ENCODE measurements at regions not wholly inside any gene's neighbourhood (a gene's known extent, or its start where the extent isn't known, plus 50 kb on each side); places are given as distances from the start of the nearest gene placed in this dataset.

DNA sequence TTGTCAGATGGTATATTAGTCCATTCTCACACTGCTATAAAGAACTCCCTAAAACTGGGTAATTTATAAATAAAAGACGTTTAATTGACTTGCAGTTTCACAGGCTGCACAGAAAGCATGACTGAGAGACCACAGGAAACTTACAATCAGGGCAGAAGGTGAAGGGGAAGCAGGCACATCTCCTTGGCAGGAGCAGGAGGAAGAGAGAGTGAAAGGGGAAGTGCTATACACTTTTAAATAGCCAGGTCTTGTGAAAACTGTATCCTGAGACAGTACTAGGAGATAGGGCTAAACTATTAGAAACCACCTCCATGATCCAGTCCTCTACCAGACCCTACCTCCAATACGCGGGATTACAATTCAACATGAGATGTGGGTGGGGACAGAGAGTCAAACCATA is 193.9 kb upstream of the KCNG1 start:
- no peak for DNase-seq

DNA sequence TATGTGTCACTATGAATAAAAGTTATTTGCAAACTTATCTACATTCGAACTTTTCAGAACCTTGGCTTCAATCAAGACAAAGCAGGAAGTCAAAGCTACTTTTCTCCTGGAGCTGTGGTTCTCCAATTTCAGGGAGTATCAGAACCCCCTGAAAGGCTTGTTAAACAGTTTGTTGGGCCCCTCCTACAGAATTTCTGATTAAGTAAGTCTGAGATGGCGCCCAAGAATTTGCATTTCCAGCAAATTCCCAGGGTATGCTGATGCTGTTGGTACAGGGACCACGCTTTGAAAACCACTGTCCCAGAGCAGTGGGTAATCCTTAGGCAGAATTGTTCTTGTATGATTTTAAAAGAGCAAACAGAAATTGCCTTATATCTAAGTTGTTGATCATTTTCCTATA is 189.9 kb upstream of the KCNG1 start:
- DNase-seq, result no peak

DNA sequence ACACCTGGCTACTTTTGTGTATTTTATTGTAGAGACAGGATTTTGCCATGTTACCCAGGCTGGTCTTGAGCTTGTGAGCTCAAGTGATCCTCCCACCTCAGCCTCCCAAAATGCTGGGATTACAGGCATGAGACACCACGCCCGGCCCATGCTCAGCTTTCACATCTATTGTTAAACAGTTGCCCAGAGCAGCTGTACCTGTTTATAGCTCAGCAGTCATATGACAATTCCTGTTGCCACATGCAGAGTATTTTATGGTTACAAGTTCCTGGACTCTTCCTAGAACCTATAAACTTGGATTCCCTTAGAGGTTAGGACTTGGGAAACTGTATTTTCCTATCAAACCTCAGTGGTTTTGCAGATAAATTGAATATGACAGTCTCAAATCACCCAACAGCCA is 188.3 kb upstream of the KCNG1 start:
- no peak for DNase-seq

DNA sequence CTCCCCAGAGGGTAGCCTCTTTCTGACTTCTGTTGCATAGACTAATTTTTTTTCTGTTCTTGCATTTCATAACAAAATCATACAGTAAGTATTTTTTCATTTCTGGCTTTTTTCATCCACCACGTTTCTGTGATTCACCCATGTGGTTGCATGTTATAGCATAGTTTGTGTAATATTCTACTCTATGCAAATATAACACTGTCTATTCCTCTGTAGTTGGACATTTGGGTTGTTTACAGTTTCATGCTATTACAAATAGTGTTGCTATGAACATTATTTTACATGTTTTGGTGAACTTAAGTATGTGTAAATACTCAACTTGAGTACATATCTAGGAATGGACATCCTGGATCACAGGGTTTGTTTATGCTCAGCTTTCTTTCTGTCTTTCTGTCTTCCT is 187.2 kb upstream of the KCNG1 start:
- DNase-seq, result no peak

DNA sequence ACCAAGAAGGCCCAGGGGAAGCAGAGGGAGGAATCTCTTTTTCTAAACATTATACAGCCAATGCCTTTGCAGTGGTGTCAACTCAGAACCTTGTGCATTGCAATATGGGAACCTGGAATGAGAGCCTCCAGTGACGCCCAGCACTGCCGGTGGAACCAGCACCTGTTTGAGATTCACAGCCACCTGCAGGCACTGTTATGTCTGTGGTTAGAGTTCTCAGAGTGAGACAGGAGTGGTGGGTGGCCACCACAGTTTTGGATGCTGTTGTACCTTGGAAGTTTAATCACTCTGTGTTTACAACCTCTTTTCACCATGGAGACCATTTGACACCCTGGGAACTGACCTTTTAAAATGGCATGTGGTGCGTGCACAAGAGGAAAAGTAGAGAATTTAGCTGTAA is 185.3 kb upstream of the KCNG1 start:
- no peak for DNase-seq

DNA sequence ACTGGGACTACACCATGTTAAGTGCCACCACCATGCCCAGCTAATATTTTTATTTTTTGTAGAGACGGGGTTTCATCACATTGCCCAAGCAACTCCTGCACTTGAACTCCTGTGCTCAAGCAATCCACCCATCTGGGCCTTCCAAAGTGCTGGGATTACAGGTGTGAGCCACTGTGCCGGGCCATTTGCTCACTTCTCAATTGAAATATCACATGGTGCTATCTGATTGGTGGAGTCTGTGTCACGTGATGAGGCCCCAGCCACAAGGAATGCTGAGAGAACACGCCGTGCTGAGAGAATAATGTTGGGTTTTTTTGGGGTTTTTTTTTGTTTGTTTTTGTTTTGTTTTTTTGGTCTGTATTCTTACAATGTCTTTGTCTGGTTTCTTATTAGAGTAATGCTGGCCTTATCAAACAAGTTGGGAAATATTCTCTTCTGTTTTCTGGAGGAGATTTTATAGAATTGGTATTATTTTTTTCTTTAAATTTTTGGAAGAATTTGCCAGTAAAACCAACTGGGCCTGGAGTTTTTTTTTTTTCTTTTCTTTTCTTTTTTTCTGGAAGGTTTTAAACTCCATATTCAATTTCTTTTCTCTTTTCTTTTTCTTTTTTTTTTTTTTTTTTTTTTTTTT is 183.2 kb upstream of the KCNG1 start:
- no peak for DNase-seq

DNA sequence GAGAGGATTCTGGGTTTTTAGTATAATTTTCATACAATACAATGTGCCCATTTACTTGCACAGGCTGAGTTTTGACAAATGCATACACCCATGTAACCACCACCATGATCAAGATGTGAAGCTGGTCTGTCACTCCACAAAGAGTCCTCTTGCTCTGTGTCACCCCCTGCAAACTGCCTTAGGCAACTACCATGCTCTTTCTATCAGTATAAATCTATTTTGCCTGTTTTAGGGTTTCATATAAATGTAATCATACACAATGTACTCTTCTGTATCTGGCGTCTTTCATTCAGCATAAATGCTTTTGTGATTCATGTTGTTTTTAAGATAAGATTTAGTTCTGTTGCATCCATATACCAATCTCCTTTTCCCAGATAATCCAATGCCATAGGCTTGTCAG is 181.9 kb upstream of the KCNG1 start:
- DNase-seq, result no peak

DNA sequence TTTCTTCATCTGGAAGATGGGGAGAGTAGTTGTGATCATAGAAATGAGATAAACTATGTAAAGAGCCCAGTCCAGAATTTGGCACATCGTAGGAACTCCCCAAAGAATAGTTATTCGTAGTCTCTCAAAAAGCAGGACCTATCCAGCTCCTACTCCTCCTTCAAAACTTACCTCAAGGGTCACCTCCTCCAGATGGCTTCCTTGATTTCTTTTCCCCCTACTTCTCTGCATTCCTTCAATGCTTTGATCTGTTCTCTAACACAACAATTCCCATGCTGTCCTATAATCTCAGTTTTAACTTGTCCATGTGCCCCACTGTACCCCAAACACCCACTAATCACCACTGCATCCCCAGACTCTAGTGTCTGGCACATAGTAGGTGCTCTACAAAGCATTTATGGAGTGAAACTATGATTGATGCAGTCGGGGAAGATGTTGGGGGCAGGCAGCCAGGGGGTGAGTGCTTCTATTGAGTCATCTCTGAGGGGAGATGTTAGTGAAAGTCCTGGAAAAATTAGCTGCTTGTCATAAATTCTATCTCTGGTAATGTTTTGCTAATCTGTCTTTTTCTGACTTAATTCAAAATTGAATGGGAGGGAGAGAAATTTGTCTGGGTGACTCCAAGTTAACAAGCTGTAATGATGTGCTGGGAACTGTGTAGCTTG is 181.3 kb upstream of the KCNG1 start:
- DNase-seq, result no peak

DNA sequence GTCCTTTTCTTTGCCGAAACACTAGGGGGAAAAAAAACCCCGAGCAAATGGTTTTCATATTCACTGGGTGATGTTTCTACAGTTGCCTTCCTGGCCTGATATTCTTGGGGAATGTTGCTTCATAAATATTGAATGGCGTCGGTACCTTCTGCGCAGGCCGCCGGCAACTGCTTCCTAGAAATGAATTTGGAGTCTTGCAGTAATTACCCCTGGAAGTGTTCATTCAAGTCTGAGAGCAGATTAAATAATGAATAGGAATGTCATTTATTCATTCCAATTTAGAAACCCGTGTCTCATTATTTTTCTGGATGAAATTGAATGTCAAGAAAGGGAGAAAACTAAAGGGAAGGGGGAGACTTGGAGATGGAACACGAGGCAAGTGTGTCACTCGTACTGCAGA is 179.4 kb upstream of the KCNG1 start:
- no peak for DNase-seq

DNA sequence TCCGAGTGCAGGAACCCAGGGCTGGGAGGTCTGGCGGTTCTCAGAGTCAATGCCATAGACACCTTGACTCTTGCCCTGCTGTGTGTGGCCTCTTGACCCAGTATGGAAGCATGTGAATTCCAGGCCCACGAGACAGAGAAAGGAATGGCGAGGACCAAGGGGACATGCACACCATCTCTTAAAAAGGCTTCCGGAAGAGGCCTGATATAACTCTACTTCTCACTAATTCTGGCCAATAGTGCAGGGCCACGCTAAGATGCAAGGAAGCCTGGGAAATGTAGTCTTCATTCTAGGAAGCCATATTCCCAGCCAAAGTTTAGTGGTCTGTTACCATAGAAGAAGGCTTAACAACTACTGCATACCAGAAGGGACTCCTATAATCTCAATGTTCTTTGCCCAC is 177.0 kb upstream of the KCNG1 start:
- DNase-seq, result no peak

DNA sequence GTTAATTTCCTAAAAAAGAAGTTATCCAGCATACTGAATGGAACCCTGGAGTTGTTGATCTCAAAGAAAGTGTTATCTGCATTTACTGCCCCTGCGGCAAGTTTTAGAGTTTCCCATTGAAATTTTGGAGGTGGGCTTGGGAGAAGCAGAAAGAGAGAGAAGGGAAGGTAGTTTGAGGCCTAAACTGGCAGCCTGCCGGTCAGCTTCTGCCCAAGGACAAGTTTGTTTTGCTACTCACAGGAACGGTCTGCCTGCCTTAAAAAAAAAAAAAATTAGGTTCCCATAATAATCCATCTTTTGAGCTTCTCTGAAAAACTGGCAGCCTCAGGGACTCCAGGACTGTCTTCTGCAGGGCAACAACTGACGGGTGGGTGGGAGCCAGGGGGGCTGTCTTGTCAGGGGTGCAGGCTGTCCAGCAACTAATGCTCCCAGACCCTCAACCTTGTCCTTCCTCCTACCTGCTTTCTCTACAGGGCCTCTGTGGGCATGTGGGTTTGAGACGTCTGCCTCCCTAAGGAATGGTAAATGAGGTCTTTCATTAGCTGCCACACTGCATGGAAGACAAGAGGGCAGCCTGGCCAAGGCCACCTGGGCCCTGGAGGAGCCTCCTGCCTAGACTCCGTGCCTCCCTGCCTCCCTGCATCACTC is 176.1 kb upstream of the KCNG1 start:
- DNase-seq, result no peak

DNA sequence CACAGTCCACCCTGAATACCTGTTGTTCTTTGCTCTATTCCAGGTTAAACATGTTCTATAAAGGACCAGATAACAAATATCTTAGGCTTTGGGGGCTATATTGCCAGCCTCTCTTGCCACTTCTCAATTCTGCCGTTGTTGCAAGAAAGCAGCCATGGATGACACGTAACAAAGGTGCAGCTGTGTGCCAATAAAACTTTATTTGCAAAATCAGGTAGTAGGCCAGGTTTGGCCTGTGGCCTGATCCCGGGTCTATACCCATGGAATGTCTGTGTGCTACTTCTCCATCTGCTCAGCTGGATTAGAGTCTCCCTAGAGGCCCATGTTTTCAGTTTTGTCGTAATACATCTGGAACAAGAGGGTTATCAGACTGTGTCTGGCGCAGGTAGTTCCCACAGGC is 175.3 kb upstream of the KCNG1 start:
- DNase-seq, result no peak

DNA sequence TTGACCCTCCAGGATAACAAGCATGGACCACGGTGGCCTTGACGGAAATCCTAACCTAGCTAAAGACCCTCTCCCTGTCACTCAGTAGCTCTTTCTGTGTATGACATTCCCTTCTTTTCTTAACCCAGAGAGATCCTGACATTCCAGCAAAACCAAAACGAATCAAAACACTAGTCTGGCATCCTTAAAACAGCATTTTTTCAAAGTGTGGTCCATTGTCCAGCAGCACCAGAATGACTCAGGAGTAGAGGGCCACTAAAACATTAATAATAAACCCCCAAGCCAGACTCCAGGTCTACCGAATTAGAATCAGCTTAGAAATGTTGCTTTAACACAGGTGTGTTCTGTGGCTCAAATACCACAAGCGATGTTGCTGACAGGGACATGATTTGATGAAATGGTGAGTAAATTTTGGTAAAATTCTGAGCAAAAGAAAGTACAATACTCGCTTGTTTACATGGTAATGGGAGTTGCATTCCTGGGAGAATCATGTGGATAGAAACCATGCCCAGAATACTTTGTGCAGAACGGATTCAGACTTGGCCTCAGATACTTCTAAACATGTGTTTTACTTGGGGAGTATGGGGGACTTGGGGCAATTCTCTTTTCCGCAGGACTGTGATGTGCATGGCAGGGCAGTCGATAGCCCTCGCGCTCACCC is 174.2 kb upstream of the KCNG1 start:
- no peak for DNase-seq

DNA sequence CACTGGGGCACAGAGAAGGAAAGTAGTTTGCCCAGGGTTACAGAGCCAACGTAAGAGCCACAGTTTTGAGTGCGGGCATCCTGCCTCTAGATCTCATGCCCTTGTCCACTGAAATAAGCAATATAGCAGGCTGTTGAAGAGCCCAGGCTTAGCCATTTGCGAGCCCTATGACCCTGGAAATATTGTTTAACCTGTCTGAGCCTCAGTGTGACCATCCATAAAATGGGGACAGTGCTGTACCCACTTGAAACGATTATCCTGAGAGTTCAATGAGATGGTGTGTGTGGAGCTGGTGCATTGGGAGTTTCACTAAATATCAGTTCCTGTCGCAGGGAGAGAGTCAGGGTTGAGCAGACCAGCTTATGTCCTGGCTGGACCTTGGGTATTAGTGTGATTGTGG is 173.1 kb upstream of the KCNG1 start:
- no peak for DNase-seq

DNA sequence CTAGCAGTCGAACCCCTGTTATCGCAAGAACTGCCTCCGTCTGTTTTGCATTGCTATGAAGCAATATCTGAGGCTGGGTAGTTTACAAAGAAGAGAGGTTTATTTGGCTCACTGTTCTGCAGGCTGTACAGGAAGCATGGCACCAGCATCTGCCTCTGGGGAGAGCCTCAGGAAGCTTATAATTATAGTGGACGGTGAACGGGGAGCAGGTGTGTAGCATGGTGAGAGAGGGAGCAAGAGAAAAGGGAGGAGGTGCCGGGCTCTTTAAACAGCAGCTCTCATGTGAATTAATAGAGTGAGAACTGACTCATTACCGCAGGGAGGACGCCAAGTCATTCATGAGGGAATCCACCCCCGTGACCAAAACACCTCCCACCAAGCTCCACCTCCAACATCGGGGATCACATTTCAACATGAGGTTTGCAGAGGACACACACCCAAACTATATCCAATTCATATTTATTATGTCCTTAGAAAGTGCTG is 172.6 kb upstream of the KCNG1 start:
- no peak for DNase-seq

DNA sequence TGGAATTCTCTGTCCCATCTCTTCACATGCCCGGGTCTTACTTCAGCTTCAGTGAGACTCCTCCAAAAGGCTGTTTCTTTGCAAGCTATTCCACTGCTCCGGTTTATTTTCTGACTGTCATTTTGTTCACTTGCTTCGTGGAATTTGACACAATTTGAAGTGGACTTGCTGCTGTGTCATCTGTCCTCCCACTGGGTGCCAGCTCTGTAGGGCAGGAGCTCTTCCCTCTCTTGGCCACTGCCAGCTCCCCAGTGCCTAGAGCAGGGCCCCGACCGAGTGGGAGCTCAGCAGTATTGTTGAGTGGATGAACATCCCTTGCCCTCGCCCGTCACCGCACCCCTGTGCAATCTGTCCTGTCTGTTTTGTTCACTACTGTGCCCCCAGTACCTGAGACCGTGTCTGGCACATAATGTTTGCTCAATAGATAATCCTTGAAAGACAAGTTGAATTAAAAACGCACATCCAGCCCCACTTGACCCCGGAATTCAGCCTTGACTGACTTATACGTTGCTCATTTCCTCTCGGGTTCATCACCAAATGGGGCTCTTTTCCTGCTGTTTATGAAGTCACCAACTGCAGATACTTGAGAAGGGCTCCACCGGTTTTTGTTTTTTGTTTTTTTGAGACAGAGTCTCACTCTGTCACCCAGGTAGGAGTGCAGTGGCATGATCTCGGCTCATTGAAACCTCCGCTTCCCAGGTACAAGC is 170.3 kb upstream of the KCNG1 start:
- DNase-seq, result no peak

DNA sequence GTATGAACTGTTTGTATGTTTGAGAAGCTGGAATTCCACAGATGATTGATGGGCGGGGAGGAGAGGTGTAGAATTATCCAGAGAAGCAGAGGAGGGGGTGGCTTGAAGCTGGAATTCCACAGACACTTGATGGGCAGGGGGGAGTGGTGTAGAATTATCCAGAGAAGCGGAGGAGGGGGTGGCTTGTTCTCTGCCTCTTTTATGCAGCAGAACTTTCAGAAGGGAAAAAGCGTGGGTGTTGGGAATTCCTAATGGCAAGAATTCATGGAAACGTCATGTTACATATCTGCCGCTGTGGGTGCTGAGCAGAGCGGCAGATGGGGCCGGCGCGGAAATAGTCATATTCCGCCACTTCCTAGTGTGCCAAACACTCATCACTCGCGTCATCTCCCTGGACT is 167.9 kb upstream of the KCNG1 start:
- no peak for DNase-seq

DNA sequence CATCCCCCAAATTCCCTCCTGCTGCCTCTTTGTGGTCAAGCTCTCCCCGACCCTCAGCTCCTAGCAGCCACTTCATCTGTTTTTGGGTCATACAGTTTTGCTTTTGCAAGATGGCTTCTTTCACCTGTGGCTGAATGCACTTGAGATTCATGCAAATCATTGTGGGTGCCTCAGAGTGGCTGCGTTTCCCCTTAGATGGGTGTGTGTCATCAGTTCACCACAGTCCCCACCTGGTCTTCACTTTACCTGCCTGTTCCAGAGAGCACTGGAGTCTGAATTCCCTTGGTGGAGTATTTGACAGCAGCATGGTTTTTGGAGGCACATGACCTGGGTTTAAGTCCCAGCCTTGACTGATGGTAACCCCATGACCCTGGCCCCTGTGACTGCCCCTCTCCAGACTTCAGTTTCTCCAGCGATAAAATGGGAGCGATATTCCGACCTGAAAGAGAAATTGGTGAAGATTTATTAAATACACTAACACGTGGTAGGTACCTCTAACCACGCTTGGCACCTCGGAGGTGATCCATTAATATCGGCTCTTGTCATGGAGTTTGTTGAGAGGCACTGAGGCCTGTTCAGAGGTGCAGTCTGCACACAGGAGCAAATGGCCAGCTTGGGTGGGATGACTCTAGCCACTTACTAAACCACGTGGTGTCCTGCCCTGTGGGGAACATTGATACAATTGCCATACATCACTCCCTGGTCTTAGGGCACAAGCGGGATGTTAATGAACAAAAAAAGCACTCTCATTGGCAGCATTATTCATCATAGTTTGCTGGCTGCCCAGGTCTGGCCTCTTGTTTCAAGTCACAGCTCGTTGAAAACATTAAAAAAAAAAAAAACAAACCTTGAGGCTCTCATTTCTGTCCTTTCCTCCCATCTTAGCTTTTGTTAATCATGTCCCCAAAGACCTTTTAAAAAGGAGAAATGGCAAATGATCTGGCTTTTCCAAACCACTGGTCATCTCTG is 167.2 kb upstream of the KCNG1 start:
- DNase-seq, result no peak

DNA sequence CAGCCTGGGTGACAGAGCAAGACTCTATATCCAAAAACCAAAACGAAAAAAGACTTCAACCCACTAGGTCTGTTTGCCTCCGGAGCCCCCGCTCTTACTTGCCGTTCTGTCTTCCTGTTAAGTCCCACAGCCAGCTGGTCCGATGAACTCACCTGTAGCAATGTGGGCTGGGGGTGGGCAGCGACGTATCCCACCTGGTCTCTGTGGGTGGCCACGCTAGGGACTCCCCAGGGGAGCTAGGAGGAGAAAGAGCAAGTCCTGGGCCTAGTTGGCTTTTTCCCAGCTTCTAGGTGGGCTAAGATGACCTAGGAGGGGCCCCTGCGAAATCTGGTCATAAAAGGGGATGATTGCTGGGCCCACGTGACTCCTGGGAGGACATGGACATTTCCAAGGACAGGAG is 166.0 kb upstream of the KCNG1 start:
- DNase-seq, result no peak

DNA sequence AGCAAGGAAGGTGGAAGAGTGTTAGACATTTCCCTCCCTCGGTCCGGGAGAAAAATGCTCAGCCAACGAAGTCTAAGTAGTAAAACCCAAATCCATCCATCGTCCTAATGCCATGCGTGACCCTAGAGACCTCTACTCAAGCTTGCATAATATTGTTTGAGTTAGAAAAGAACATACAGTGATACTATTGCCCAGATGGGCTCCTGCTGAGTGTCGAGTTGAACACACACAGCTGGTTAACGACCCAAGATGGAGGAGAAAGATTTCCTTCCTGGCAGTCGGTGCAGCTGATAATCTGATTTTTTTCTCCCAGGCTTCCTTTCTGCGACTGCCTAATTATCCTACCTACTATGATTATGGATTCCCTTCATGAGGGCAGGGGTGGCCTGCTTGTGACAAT is 164.4 kb upstream of the KCNG1 start:
- DNase-seq, result no peak

DNA sequence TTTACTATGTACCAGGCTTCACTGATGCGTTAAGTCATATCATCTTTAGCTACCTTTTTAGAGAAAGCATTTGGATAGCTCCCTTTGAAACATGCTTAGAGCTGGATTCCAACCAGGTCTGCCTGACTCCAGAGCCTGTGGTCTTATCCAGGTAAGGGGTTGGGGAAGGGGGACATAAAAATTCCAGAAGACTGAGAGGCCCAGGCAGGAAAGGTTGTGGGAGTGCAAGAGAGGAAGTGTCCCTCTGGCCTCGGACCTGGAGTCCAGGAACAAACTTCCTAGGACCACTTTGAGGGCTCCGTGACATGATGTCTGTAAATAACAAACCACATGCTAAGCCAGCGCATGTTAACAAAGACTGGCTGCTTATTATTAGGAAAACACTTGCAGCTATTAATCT is 163.0 kb upstream of the KCNG1 start:
- DNase-seq, result no peak

DNA sequence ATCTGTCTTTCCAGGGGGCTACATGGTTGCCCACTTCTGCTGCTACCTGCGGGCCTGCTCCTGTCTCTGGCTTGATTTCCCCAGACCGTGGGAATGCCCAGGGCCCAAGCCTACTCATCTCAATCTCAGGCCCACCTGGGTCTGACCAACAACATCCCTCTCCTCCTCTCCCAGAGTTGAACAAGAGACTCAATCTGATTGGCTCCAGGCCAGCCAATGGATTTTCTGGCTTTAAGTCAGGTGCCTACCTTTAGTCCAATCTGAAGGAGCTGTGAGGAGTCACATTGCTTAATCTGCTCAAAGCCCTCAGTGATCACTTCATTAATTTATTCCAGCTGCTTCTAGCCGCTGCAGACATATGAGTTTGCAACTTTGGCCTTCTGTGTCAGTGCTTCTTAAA is 162.4 kb upstream of the KCNG1 start:
- DNase-seq, result no peak

Measured in inflammatory macrophage (primary cell).